Hepatocyte (in vitro differentiated cells): ENCODE measurements at regions not wholly inside any gene's neighbourhood (a gene's known extent, or its start where the extent isn't known, plus 50 kb on each side); places are given as distances from the start of the nearest gene placed in this dataset.

Source experiments
- EZH2phosphoT487 ChIP-seq: fragments of 200-600 bp; sonication (generic); IDR thresholded peaks from one replicate; pipeline ENCODE4 v1.6.1; 2018; ENCODE audit warnings: antibody characterized with exemption, mild to moderate bottlenecking, low read depth, moderate library complexity; ENCODE audit not compliant: unreplicated experiment, severe bottlenecking
- TF ChIP-seq, protein P1 (sequence below): fragments of 200-600 bp; sonication (generic); IDR thresholded peaks from 2 replicates; pipeline ENCODE4 v1.5.1; 2016; ENCODE audit warnings: antibody characterized with exemption, mild to moderate bottlenecking; ENCODE audit not compliant: poor library complexity

DNA sequence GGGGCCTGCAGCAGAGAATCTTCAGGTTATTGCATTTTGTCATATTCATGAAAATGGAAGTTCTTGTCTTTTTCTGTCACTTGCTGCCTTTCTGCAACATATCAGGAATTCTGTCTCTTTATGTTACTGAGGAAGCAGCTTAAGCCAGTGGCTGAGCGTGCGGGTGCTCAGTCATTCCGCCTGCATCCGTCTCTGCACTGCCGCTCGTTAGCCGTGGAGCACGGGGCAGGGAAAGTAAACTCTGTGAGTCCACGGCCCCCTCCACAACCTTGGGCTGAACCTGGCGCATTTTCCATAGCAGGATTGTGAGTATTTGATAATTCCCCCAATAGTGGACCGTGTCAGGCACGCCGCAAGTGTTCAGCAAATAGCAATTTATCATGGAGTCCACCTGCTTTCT, 1007.7 kb downstream of the BRD1 start:
- TF ChIP-seq, protein P1, sequence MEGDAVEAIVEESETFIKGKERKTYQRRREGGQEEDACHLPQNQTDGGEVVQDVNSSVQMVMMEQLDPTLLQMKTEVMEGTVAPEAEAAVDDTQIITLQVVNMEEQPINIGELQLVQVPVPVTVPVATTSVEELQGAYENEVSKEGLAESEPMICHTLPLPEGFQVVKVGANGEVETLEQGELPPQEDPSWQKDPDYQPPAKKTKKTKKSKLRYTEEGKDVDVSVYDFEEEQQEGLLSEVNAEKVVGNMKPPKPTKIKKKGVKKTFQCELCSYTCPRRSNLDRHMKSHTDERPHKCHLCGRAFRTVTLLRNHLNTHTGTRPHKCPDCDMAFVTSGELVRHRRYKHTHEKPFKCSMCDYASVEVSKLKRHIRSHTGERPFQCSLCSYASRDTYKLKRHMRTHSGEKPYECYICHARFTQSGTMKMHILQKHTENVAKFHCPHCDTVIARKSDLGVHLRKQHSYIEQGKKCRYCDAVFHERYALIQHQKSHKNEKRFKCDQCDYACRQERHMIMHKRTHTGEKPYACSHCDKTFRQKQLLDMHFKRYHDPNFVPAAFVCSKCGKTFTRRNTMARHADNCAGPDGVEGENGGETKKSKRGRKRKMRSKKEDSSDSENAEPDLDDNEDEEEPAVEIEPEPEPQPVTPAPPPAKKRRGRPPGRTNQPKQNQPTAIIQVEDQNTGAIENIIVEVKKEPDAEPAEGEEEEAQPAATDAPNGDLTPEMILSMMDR = no peak
- no peak for TF ChIP-seq EZH2phosphoT487
